NT2/D1 (cell line): ENCODE measurements at regions not wholly inside any gene's neighbourhood (a gene's known extent, or its start where the extent isn't known, plus 50 kb on each side); places are given as distances from the start of the nearest gene placed in this dataset.

ENCODE experiments used
- SUZ12 ChIP-seq: IDR thresholded peaks from 2 replicates; pipeline ENCODE4 v1.6.1; 2011; ENCODE audit not compliant: insufficient read length, insufficient read depth; ENCODE audit errors: extremely low read depth
- YY1 ChIP-seq: IDR thresholded peaks from 2 replicates; pipeline ENCODE4 v1.6.1; 2011; ENCODE audit not compliant: insufficient read length, insufficient read depth
- ZNF274 ChIP-seq: IDR thresholded peaks from 2 replicates; pipeline ENCODE4 v1.6.1; 2011; ENCODE audit warnings: mild to moderate bottlenecking, low read depth, low read length

DNA sequence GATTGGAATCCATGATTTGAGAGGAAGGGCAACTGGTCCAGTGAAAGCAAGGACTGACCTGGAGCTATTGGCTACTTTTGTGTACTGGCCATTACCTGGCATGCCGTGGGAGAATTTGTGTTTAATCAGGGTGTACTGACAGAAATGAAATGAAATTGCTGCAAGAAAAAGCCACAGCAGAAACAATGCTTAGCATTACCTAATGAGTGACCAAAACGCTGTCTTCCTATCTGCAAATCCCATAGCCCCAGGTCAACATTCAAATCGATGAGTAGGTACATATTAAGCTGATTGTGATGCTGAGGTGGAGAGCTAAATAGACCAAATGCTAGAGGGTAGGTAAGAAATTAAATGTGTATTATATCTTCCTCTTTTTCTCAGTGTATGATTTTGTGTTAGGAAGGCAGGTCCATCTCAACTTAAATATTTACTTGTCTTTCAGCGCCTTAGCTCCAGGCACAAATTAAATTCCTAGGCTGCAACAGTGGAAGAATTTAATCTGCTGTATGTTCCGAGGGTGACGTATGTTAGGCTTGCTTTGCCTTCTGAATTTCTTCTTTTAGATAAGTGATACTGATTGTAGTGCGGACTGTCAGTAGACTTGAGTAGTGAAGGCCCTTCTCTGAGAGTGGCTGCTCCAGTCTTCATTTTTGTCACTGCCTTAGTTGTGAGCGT, 331.1 kb downstream of the SV2B start:
- TF ChIP-seq ZNF274, result no peak
- no peak for TF ChIP-seq YY1
- no peak for TF ChIP-seq SUZ12
